Nucleus accumbens (tissue), 56 donors: ENCODE measurements at regions not wholly inside any gene's neighbourhood (a gene's known extent, or its start where the extent isn't known, plus 50 kb on each side); places are given as distances from the start of the nearest gene placed in this dataset.
A peak's percentile ranks its signal among the peaks of the same experiment; 100 is the strongest.
"Not testable (repeated sequence)": the region's sequence is repeated elsewhere in the genome, so short reads cannot be mapped to it uniquely, and the experiment has no call there.

Source experiments
- DNase-seq, 56 donors: peaks; one replicate each; lab custom pipeline; 2025; lab: John Stamatoyannopoulos, UW

GRCh38 chr20:53656293-53657202, 62.9 kb upstream of the ZNF217 start:
- DNase-seq: no peak

- no peak for DNase-seq
Measured at GRCh38 chr20:53655625-53656292, 62.1 kb upstream of the ZNF217 start.

DNA sequence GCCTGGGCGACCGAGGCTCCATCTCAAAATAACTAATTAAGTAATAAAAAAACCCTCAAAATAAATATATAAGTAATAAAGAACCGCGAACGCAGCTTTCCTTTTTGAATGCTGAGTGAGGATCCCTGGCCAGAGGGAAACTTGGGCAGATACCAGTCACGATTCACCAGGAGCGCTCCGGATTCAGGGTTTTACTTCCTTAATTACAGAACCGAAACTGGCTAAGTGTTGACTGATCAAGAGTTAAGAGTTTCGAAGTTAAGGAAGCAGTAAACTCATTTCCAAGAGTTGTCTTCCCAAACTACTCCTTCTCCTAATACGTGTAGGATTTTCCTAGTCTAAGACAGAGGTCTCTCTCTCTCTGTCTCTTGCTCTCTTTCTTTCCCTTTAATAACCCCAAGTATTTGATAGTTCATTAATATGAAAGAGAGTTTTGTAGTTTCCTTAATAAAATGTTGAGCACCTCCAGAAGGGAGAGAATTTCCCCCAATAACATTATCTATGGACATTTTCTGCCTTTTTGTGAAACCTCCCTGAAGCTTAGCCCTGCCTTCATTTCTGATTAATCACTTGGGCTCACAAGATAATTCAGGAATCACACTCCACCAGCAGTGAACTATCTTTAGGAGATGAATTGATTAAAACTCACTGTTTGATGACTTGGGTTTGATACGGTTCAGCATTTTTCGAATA, 61.4 kb upstream of the ZNF217 start:
- peak in 1 of 56 donors; percentile 17 for DNase-seq

GRCh38 chr20:53654521-53654920, 60.9 kb upstream of the ZNF217 start:
- DNase-seq: not testable (repeated sequence)

- peak in 1 of 56 donors; percentile 1 for DNase-seq
Measured at GRCh38 chr20:53652859-53653517, 59.3 kb upstream of the ZNF217 start.

DNA sequence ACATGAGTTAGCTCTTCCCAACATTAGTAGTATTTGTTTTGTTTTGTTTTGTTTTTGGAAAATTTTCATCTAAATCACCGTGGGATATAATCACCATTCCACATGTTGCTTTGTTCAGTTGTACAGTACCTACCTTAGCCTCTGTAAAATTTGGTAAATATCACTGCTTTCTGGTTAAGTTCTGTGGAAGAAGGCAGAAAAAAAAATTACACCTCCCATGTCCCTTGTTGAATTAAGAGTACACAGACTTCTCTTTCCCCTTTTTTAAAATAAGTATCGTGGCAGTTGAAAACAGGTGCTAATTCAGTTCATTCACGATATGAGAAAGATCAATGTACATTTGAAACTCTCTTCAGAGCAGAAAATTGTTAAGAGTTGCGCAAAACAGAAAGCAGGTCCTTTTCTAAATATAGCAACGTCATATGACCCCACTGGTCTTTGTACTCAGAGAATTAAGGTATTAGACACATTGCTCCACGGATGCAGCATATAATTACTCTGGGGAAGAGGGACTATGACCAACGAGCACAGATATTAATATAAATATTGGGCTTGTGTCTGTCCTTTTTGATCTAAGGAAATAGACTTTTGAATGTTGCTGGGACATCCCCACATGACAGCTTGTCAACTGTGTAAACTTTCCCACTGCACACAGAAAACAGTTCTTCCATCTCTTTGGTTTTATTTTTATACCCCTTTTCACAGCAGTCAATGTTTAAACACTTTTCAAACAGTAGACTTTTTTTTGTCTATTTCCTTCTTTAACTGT, 58.6 kb upstream of the ZNF217 start:
- no peak for DNase-seq

DNA sequence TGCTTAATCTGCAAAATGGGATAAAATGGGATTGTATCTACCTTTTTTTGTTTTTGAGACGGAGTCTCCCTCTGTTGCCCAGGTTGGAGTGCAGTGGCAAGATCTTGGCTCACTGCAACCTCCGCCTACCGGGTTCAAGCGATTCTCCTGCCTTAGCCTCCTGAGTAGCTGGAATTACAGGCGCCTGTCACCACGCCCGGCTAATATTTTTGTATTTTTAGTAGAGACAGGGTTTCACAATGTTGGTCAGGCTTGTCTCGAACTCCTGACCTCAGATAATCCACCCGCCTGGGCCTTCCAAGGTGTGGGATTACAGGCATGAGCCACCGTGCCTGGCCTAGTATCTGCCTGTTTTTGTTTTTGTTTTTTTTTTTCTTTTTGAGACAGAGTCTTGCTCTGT, 55.9 kb upstream of the ZNF217 start:
- DNase-seq: not testable (repeated sequence)

- no peak for DNase-seq
Measured at GRCh38 chr20:53647286-53647821, 53.7 kb upstream of the ZNF217 start.

DNA sequence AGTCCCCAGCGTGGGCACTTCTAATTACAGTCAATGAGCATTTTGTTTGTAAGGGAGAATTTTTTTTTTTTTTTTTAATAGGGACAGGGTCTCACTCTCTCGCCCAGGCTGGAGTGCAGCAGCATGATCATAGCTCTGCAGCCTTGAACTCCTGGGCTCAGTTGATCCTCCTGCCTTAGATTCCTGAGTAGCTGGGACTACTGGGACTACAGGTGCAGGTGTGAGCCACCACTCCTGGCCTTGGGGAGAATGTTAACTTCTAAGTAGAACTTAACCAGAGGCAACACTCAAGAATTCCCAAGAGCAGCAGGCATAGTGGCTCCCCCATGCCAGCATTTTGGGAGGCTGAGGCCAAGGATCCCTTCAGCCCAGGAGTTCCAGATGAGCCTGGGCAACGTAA, 52.9 kb upstream of the ZNF217 start:
- DNase-seq: no peak

DNA sequence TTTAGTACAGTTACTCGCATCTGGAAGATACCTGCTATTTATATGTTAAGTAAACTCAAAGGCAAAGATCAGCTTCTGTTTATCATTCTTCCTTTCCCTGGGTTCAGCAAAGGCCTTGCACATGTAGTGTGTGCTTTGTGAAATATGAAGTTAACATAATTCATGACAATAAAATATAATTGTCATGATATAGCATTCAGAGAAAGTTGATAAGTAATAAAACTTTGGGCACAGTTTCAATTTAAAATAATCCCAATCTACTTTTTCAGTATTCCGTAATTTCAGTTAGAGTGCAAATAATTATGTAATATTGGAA, 51.9 kb upstream of the ZNF217 start:
- DNase-seq: no peak

GRCh38 chr20:53644108-53644507, 50.5 kb upstream of the ZNF217 start:
- not testable (repeated sequence) for DNase-seq
